HEK293 (cell line): ENCODE measurements at regions not wholly inside any gene's neighbourhood (a gene's known extent, or its start where the extent isn't known, plus 50 kb on each side); places are given as distances from the start of the nearest gene placed in this dataset.

Source experiments
- CTCF ChIA-PET: fragments of 350-600 bp; formaldehyde crosslinking; extraction: SDS; loops from one replicate; lab custom pipeline; 2021; ENCODE audit warnings: antibody characterized with exemption; lab: Yijun Ruan, JAX
- POLR2A ChIA-PET: fragments of 300-600 bp; formaldehyde crosslinking; extraction: SDS; loops from one replicate; lab custom pipeline; 2020; ENCODE audit warnings: antibody characterized with exemption, inconsistent platforms; lab: Yijun Ruan, JAX
- H3K27ac ChIP-seq: fragments of 200-500 bp; sonication (Bioruptor generic); 2 replicates; pipeline ENCODE4 v1.5.1; 2014; ENCODE audit warnings: low read depth, low read length, control low read depth, inconsistent platforms; ENCODE audit errors: extremely low read depth
- H3K36me3 ChIP-seq, 2 experiments: fragments of 200-500 bp in 1 of 2; sonication (Bioruptor generic) in 1 of 2; 1 replicate in 1 of 2; 2 replicates in 1 of 2; pipeline ENCODE4 v1.5.1; 2014 to 2017; ENCODE audit warnings: inconsistent platforms in 2 of 2, low read length in 2 of 2; ENCODE audit not compliant: control insufficient read depth in 2 of 2, insufficient read depth in 1 of 2
- H3K4me1 ChIP-seq: fragments of 200-500 bp; sonication (Bioruptor generic); 2 replicates; pipeline ENCODE4 v1.5.1; 2014; ENCODE audit warnings: mild to moderate bottlenecking, low read length, inconsistent platforms; ENCODE audit not compliant: control insufficient read depth, insufficient read depth
- H3K4me3 ChIP-seq: 2 replicates; pipeline ENCODE4 v1.5.1; 2011; ENCODE audit warnings: low read depth, mild to moderate bottlenecking, control low read depth, low read length, moderate library complexity
- H3K9me3 ChIP-seq: fragments of 200-500 bp; sonication (Bioruptor generic); 2 replicates; pipeline ENCODE4 v1.5.1; 2014; ENCODE audit warnings: low read depth, low read length, inconsistent platforms; ENCODE audit not compliant: control insufficient read depth, insufficient read depth
- EGR2 ChIP-seq: fragments of 450-650 bp; formaldehyde crosslinking; IDR thresholded peaks from 2 replicates; pipeline ENCODE4 v1.5.1; 2016; ENCODE audit warnings: low read depth, missing biosample characterization, missing genetic modification characterization
- IKZF3 ChIP-seq: fragments of 450-650 bp; IDR thresholded peaks from 2 replicates; pipeline ENCODE4 v1.5.0; 2018; ENCODE audit warnings: missing biosample characterization, mild to moderate bottlenecking, missing genetic modification characterization, moderate library complexity
- MZF1 ChIP-seq: fragments of 450-650 bp; formaldehyde crosslinking; IDR thresholded peaks from 2 replicates; pipeline ENCODE4 v1.5.1; 2017; ENCODE audit warnings: missing biosample characterization, missing genetic modification characterization, borderline replicate concordance
- OSR2 ChIP-seq: fragments of 450-650 bp; formaldehyde crosslinking; IDR thresholded peaks from 2 replicates; pipeline ENCODE4 v1.5.1; 2016; ENCODE audit warnings: missing biosample characterization, missing genetic modification characterization
- OVOL3 ChIP-seq: fragments of 450-650 bp; formaldehyde crosslinking; IDR thresholded peaks from 2 replicates; pipeline ENCODE4 v1.5.1; 2016; ENCODE audit warnings: missing biosample characterization, missing genetic modification characterization
- SP3 ChIP-seq: fragments of 450-650 bp; formaldehyde crosslinking; IDR thresholded peaks from 2 replicates; pipeline ENCODE4 v1.5.1; 2016; ENCODE audit warnings: missing biosample characterization, missing genetic modification characterization
- ZBTB1 ChIP-seq: fragments of 450-650 bp; formaldehyde crosslinking; IDR thresholded peaks from 2 replicates; pipeline ENCODE4 v1.5.1; 2016; ENCODE audit warnings: missing biosample characterization, missing genetic modification characterization
- ZFHX2 ChIP-seq: fragments of 450-650 bp; formaldehyde crosslinking; conservative IDR thresholded peaks from 2 replicates; pipeline ENCODE4 v1.5.1; 2016; ENCODE audit warnings: missing biosample characterization, missing genetic modification characterization
- ZFP3 ChIP-seq: fragments of 450-650 bp; formaldehyde crosslinking; IDR thresholded peaks from 2 replicates; pipeline ENCODE4 v1.5.1; 2016; ENCODE audit warnings: low read depth, missing biosample characterization, missing genetic modification characterization
- ZIC2 ChIP-seq: fragments of 450-650 bp; formaldehyde crosslinking; IDR thresholded peaks from 2 replicates; pipeline ENCODE4 v1.5.1; 2016; ENCODE audit warnings: missing biosample characterization, missing genetic modification characterization
- ZNF121 ChIP-seq: fragments of 450-650 bp; formaldehyde crosslinking; IDR thresholded peaks from 2 replicates; pipeline ENCODE4 v1.5.1; 2016; ENCODE audit warnings: missing biosample characterization, missing genetic modification characterization
- ZNF174 ChIP-seq: fragments of 450-650 bp; formaldehyde crosslinking; IDR thresholded peaks from 2 replicates; pipeline ENCODE4 v1.5.0; 2017; ENCODE audit warnings: missing biosample characterization, mild to moderate bottlenecking, missing genetic modification characterization
- ZNF184 ChIP-seq: fragments of 450-650 bp; IDR thresholded peaks from 2 replicates; pipeline ENCODE4 v1.5.1; 2018; ENCODE audit warnings: missing biosample characterization, mild to moderate bottlenecking, missing genetic modification characterization
- ZNF2 ChIP-seq: fragments of 450-650 bp; formaldehyde crosslinking; IDR thresholded peaks from 2 replicates; pipeline ENCODE4 v1.5.1; 2016; ENCODE audit warnings: missing biosample characterization, missing genetic modification characterization
- ZNF426 ChIP-seq: fragments of 450-650 bp; formaldehyde crosslinking; IDR thresholded peaks from 2 replicates; pipeline ENCODE4 v1.5.1; 2017; ENCODE audit warnings: missing biosample characterization, missing genetic modification characterization, mild to moderate bottlenecking, inconsistent platforms, moderate library complexity
- ZNF48 ChIP-seq: fragments of 450-650 bp; formaldehyde crosslinking; IDR thresholded peaks from 2 replicates; pipeline ENCODE4 v1.5.1; 2016; ENCODE audit warnings: missing biosample characterization, missing genetic modification characterization
- ZNF501 ChIP-seq: fragments of 450-650 bp; formaldehyde crosslinking; IDR thresholded peaks from 2 replicates; pipeline ENCODE4 v1.5.1; 2016; ENCODE audit warnings: missing biosample characterization, missing genetic modification characterization
- ZNF560 ChIP-seq: fragments of 450-650 bp; formaldehyde crosslinking; IDR thresholded peaks from 2 replicates; pipeline ENCODE4 v1.5.1; 2017; ENCODE audit warnings: missing biosample characterization, missing genetic modification characterization, borderline replicate concordance
- ZNF561 ChIP-seq: fragments of 450-650 bp; IDR thresholded peaks from 2 replicates; pipeline ENCODE4 v1.5.1; 2018; ENCODE audit warnings: missing biosample characterization, missing genetic modification characterization, borderline replicate concordance
- ZNF600 ChIP-seq: fragments of 450-650 bp; formaldehyde crosslinking; IDR thresholded peaks from 2 replicates; pipeline ENCODE4 v1.5.1; 2016; ENCODE audit warnings: missing biosample characterization, missing genetic modification characterization
- ZNF629 ChIP-seq: fragments of 450-650 bp; formaldehyde crosslinking; IDR thresholded peaks from 2 replicates; pipeline ENCODE4 v1.5.1; 2017; ENCODE audit warnings: missing biosample characterization, missing genetic modification characterization
- ZNF747 ChIP-seq: fragments of 450-650 bp; formaldehyde crosslinking; IDR thresholded peaks from 2 replicates; pipeline ENCODE4 v1.5.1; 2016; ENCODE audit warnings: missing biosample characterization, missing genetic modification characterization
- ZNF768 ChIP-seq: fragments of 450-650 bp; formaldehyde crosslinking; IDR thresholded peaks from 2 replicates; pipeline ENCODE4 v1.5.1; 2018; ENCODE audit warnings: missing biosample characterization, mild to moderate bottlenecking, missing genetic modification characterization
- ZNF792 ChIP-seq: fragments of 450-650 bp; formaldehyde crosslinking; IDR thresholded peaks from 2 replicates; pipeline ENCODE4 v1.5.1; 2016; ENCODE audit warnings: missing biosample characterization, missing genetic modification characterization
- TF ChIP-seq, protein P1 (sequence below): fragments of 450-650 bp; formaldehyde crosslinking; IDR thresholded peaks from 2 replicates; pipeline ENCODE4 v1.5.1; 2016; ENCODE audit warnings: missing biosample characterization, missing genetic modification characterization, low read depth
- TF ChIP-seq, protein P2 (sequence below): fragments of 450-650 bp; formaldehyde crosslinking; IDR thresholded peaks from 2 replicates; pipeline ENCODE4 v1.5.1; 2016; ENCODE audit warnings: missing biosample characterization, missing genetic modification characterization
- TF ChIP-seq, protein P3 (sequence below): fragments of 450-650 bp; formaldehyde crosslinking; IDR thresholded peaks from 2 replicates; pipeline ENCODE4 v1.5.1; 2016; ENCODE audit warnings: missing biosample characterization, missing genetic modification characterization

DNA sequence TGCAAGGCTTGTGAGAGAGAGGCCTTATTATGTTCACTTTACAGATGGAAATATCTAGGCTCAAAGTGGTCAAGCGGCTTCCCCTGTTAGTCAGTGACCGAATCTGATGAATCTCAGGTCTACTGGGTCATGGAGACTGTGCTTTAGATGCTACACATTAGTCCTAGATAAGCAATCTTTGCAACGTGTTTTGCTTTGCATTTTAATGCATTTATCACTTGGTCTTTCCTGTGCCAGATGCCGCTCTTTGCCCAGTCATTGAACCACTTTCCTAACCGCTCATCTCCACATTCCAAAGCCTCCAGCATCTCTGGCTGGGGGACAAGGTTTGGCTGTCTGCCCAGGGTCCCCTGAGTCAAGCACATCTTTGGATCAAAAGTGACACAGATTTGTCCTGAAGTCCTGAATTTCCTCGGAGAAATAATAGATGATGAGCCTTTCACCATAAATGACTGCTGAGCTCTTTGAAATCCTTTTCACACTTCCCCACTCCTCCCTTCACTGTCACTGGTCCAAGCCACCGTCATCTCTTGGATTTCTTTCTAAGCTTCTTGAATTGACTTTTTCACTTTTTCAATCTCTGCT, 96.0 kb upstream of the USP24 start:
- Histone ChIP-seq H3K27ac (no peak overlapping the region), H3K36me3 (no peaks in the 10 kb centered on the region)
- POLR2A ChIA-PET, result no interaction called here

DNA sequence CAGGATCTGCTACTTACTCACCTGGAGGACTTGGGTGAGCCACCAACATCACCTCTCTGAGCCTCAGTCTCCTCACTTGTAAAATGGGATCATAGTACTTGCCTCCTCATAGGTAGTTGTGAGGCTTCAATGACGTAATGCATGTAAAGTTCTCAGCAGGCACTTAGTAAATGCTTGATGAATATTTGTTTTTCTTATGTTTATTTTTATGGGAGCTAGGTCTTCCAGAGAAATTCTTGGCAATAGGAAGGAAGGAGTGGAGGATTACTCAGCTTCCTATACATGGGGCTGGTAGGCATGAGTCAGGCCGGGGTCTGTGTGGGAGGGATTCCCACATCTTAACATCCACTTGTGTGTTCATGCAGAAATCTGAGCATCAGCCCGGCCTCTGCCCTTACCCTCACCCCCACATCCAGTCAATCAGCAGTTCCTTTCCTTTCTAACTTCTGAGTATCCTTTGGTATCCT, 95.4 kb upstream of the USP24 start:
- ChIA-PET CTCF (interaction anchor here (1.4 kb wide), 1 partner anchor 27 kb away, joined by 4 read pairs; no protein-coding TSS in a partner anchor), POLR2A (no interaction called here)
- H3K27ac ChIP-seq, result no peak overlapping the region
- H3K36me3 ChIP-seq, result no peaks in the 10 kb centered on the region
- H3K4me1 ChIP-seq, result no peaks in the 10 kb centered on the region; the same call in 1 of the 2 replicates
- no peaks in the 10 kb centered on the region for H3K9me3 ChIP-seq
- TF ChIP-seq EGR2 (peak; percentile 70; the same call in 1 of the 2 replicates), ZIC2 (tag by site-specific recombination) (0 out of 2 replicates have a peak, but pooled peaks have one; percentile 3), ZNF560 (tag by site-specific recombination) (no peak), IKZF3 (tag by site-specific recombination) (no peak), ZNF629 (peak; percentile 46), ZNF501 (no peak), MZF1 (no peak), ZFHX2 (tag by site-specific recombination) (peak; percentile 77)
- TF ChIP-seq, protein P1, sequence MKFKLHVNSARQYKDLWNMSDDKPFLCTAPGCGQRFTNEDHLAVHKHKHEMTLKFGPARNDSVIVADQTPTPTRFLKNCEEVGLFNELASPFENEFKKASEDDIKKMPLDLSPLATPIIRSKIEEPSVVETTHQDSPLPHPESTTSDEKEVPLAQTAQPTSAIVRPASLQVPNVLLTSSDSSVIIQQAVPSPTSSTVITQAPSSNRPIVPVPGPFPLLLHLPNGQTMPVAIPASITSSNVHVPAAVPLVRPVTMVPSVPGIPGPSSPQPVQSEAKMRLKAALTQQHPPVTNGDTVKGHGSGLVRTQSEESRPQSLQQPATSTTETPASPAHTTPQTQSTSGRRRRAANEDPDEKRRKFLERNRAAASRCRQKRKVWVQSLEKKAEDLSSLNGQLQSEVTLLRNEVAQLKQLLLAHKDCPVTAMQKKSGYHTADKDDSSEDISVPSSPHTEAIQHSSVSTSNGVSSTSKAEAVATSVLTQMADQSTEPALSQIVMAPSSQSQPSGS (tag by site-specific recombination), result peak; percentile 72
- TF ChIP-seq, all 188 proteins: peak for 5
- H3K4me3 ChIP-seq, result no peak overlapping the region

More for the DNA sequence above, 96.0 kb upstream of the USP24 start:
- no peak overlapping the region for H3K4me3 ChIP-seq
- H3K9me3 ChIP-seq, result no peaks in the 10 kb centered on the region
- CTCF ChIA-PET, result interaction anchor here (1.4 kb wide), 1 partner anchor 26 kb away, joined by 4 read pairs; no protein-coding TSS in a partner anchor
- H3K4me1 ChIP-seq, result no peaks in the 10 kb centered on the region; the same call in 1 of the 2 replicates
- no peak for TF ChIP-seq ZNF426 (tag by site-specific recombination)
- no peak for TF ChIP-seq ZNF768
- TF ChIP-seq ZNF48 (tag by site-specific recombination), result no peak
- TF ChIP-seq ZNF792 (tag by site-specific recombination), result no peak
- TF ChIP-seq, protein P2, sequence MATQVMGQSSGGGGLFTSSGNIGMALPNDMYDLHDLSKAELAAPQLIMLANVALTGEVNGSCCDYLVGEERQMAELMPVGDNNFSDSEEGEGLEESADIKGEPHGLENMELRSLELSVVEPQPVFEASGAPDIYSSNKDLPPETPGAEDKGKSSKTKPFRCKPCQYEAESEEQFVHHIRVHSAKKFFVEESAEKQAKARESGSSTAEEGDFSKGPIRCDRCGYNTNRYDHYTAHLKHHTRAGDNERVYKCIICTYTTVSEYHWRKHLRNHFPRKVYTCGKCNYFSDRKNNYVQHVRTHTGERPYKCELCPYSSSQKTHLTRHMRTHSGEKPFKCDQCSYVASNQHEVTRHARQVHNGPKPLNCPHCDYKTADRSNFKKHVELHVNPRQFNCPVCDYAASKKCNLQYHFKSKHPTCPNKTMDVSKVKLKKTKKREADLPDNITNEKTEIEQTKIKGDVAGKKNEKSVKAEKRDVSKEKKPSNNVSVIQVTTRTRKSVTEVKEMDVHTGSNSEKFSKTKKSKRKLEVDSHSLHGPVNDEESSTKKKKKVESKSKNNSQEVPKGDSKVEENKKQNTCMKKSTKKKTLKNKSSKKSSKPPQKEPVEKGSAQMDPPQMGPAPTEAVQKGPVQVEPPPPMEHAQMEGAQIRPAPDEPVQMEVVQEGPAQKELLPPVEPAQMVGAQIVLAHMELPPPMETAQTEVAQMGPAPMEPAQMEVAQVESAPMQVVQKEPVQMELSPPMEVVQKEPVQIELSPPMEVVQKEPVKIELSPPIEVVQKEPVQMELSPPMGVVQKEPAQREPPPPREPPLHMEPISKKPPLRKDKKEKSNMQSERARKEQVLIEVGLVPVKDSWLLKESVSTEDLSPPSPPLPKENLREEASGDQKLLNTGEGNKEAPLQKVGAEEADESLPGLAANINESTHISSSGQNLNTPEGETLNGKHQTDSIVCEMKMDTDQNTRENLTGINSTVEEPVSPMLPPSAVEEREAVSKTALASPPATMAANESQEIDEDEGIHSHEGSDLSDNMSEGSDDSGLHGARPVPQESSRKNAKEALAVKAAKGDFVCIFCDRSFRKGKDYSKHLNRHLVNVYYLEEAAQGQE, result no peak
- no peak for TF ChIP-seq ZFP3
- no peak for TF ChIP-seq ZIC2 (tag by site-specific recombination)
- no peak for TF ChIP-seq ZBTB1
- TF ChIP-seq, protein P3, sequence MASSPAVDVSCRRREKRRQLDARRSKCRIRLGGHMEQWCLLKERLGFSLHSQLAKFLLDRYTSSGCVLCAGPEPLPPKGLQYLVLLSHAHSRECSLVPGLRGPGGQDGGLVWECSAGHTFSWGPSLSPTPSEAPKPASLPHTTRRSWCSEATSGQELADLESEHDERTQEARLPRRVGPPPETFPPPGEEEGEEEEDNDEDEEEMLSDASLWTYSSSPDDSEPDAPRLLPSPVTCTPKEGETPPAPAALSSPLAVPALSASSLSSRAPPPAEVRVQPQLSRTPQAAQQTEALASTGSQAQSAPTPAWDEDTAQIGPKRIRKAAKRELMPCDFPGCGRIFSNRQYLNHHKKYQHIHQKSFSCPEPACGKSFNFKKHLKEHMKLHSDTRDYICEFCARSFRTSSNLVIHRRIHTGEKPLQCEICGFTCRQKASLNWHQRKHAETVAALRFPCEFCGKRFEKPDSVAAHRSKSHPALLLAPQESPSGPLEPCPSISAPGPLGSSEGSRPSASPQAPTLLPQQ, result no peak
- TF ChIP-seq OSR2 (tag by site-specific recombination), result no peak
- no peak for TF ChIP-seq ZNF121 (tag by site-specific recombination)
- TF ChIP-seq ZNF174, result no peak
- no peak for TF ChIP-seq ZNF184
- no peak for TF ChIP-seq ZNF561
- TF ChIP-seq ZNF747 (tag by site-specific recombination), result no peak
- TF ChIP-seq OVOL3 (tag by site-specific recombination), result no peak
- TF ChIP-seq SP3, result no peak
- TF ChIP-seq ZNF2 (tag by site-specific recombination), result no peak
- TF ChIP-seq ZNF600 (tag by site-specific recombination), result no peak
